DND-41 (cell line): ENCODE measurements at regions not wholly inside any gene's neighbourhood (a gene's known extent, or its start where the extent isn't known, plus 50 kb on each side); places are given as distances from the start of the nearest gene placed in this dataset.

ENCODE experiments used
- CTCF ChIP-seq: IDR thresholded peaks from 2 replicates; pipeline ENCODE4 v1.5.1; 2012; ENCODE audit warnings: borderline replicate concordance, low read length, moderate library complexity, mild to moderate bottlenecking; ENCODE audit not compliant: poor library complexity, severe bottlenecking; ENCODE audit errors: extremely low read depth
- EZH2 ChIP-seq: IDR thresholded peaks from 3 replicates; pipeline ENCODE4 v1.6.1; 2012; ENCODE audit warnings: borderline replicate concordance, low read depth, mild to moderate bottlenecking, moderate library complexity, low read length, inconsistent platforms; ENCODE audit not compliant: severe bottlenecking

GRCh38 chr22:22155607-22156006 is 89.0 kb upstream of the VPREB1 start:
- TF ChIP-seq CTCF (no peak), EZH2 (no peak)
